Transverse colon (tissue), 4 donors: ENCODE measurements at regions not wholly inside any gene's neighbourhood (a gene's known extent, or its start where the extent isn't known, plus 50 kb on each side); places are given as distances from the start of the nearest gene placed in this dataset.

Experiments
- CTCF ChIP-seq, 5 experiments: fragments of 200-600 bp in 3 of 5; fragments of 450-650 bp in 2 of 5; sonication (generic) in 3 of 5; IDR thresholded peaks; 1 replicate in 2 of 5; 2 replicates in 3 of 5; pipeline ENCODE4 v1.5.1; 2016 to 2017; ENCODE audit warnings: antibody characterized with exemption in 5 of 5, inconsistent platforms in 3 of 5, mild to moderate bottlenecking in 2 of 5, moderate library complexity in 1 of 5
- EP300 ChIP-seq: sonication (generic); formaldehyde crosslinking; IDR thresholded peaks from one replicate; pipeline ENCODE4 v1.6.1; 2017; ENCODE audit warnings: antibody characterized with exemption, low read depth
- POLR2A ChIP-seq: fragments of 450-650 bp; IDR thresholded peaks from one replicate; pipeline ENCODE4 v1.6.1; 2016; ENCODE audit warnings: antibody characterized with exemption, mild to moderate bottlenecking, moderate library complexity
- POLR2AphosphoS5 ChIP-seq, 3 donors: sonication (generic); formaldehyde crosslinking; IDR thresholded peaks; one replicate each; pipeline ENCODE4 v1.6.1; 2016; ENCODE audit warnings: antibody characterized with exemption in 3 of 3

- TF ChIP-seq CTCF (IDR thresholded peaks at IDR 0.05) (no peak), POLR2A (no peak), POLR2AphosphoS5 (IDR thresholded peaks at IDR 0.05) (no peak), EP300 (no peak)
Measured at GRCh38 chr6:6525933-6526332, 62.6 kb upstream of the LY86 start.
